Mesendoderm (in vitro differentiated cells): ENCODE measurements at regions not wholly inside any gene's neighbourhood (a gene's known extent, or its start where the extent isn't known, plus 50 kb on each side); places are given as distances from the start of the nearest gene placed in this dataset.

Experiments used
- DNase-seq: peaks from one replicate; pipeline ENCODE4 v3.0.0; 2013
- H2AK5ac ChIP-seq: 2 replicates; pipeline ENCODE4 v1.6.1; 2013; ENCODE audit warnings: low read length, inconsistent platforms
- H2BK120ac ChIP-seq: 2 replicates; pipeline ENCODE4 v1.6.1; 2013; ENCODE audit warnings: low read depth, mild to moderate bottlenecking, low read length, moderate library complexity, mixed read lengths
- H2BK15ac ChIP-seq: replicated peaks from 2 replicates; pipeline ENCODE4 v1.6.1; 2013; ENCODE audit warnings: low read depth, mild to moderate bottlenecking, moderate library complexity
- H2BK5ac ChIP-seq: 2 replicates; pipeline ENCODE4 v1.6.1; 2013; ENCODE audit warnings: low read length, inconsistent platforms
- H3K18ac ChIP-seq: 2 replicates; pipeline ENCODE4 v1.6.1; 2013; ENCODE audit warnings: mild to moderate bottlenecking, low read length, mixed read lengths
- H3K23ac ChIP-seq: one replicate; pipeline ENCODE4 v1.6.1; 2013; ENCODE audit warnings: low read length
- H3K27ac ChIP-seq: 2 replicates; pipeline ENCODE4 v1.5.1; 2013; ENCODE audit warnings: low read depth, mild to moderate bottlenecking, inconsistent platforms, low read length, moderate library complexity
- H3K27me3 ChIP-seq: 2 replicates; pipeline ENCODE4 v1.6.1; 2013; ENCODE audit warnings: low read length, control low read depth, mild to moderate bottlenecking, inconsistent platforms; ENCODE audit not compliant: insufficient read depth, poor library complexity
- H3K36me3 ChIP-seq: 2 replicates; pipeline ENCODE4 v1.6.1; 2013; ENCODE audit warnings: low read length, inconsistent platforms; ENCODE audit not compliant: control insufficient read depth, insufficient read depth
- H3K4ac ChIP-seq: one replicate; pipeline ENCODE4 v1.6.1; 2013; ENCODE audit warnings: low read depth, mild to moderate bottlenecking, low read length, moderate library complexity
- H3K4me1 ChIP-seq: 2 replicates; pipeline ENCODE4 v1.6.1; 2013; ENCODE audit warnings: low read depth, low read length, inconsistent platforms; ENCODE audit not compliant: control insufficient read depth
- H3K4me2 ChIP-seq: 2 replicates; pipeline ENCODE4 v1.6.1; 2013; ENCODE audit warnings: low read length
- H3K4me3 ChIP-seq: 2 replicates; pipeline ENCODE4 v1.5.1; 2013; ENCODE audit warnings: mild to moderate bottlenecking, low read length
- H3K56ac ChIP-seq: one replicate; pipeline ENCODE4 v1.6.1; 2013; ENCODE audit warnings: low read length
- H3K79me1 ChIP-seq: 2 replicates; pipeline ENCODE4 v1.6.1; 2013; ENCODE audit warnings: low read length, inconsistent platforms
- H3K79me2 ChIP-seq: 2 replicates; pipeline ENCODE4 v1.6.1; 2013; ENCODE audit warnings: mild to moderate bottlenecking, low read length; ENCODE audit not compliant: control insufficient read depth, insufficient read depth
- H3K9ac ChIP-seq: 2 replicates; pipeline ENCODE4 v1.6.1; 2013; ENCODE audit warnings: low read length, inconsistent platforms
- H4K5ac ChIP-seq: one replicate; pipeline ENCODE4 v1.6.1; 2013; ENCODE audit warnings: low read length
- H4K8ac ChIP-seq: one replicate; pipeline ENCODE4 v1.6.1; 2013; ENCODE audit warnings: low read depth, mild to moderate bottlenecking, control low read depth, low read length, moderate library complexity
- WGBS: extraction: QIAGEN DNeasy Blood & Tissue Kit; methylation state at CpG from one replicate; pipeline ENCODE4 v1.1.7; 2013; ENCODE audit warnings: low lambda C conversion rate, missing lambda C conversion rate; ENCODE audit not compliant: insufficient coverage; ENCODE audit errors: extremely low coverage; 5-methylcytosine and 5-hydroxymethylcytosine counted together

GRCh38 chrX:10707773-10708172 is 87.4 kb upstream of the MID1 start:
- H4K8ac ChIP-seq = no peak overlapping the region

GRCh38 chrX:10709276-10709675 is 88.9 kb upstream of the MID1 start:
- no peak overlapping the region for H3K4ac ChIP-seq
- no peak overlapping the region for H3K27ac ChIP-seq
- no peak overlapping the region for H2BK5ac ChIP-seq
- DNase-seq = no peak
- H4K8ac ChIP-seq = no peak overlapping the region
- H2BK15ac ChIP-seq = no peak overlapping the region
- H3K4me1 ChIP-seq = no peaks in the 10 kb centered on the region
- no peak overlapping the region for H2AK5ac ChIP-seq
- no peaks in the 10 kb centered on the region for H3K79me2 ChIP-seq
- no CpG with 5 or more reads among the region's 4 CpGs for WGBS
- no peak overlapping the region for H3K18ac ChIP-seq
- no peak overlapping the region for H3K9ac ChIP-seq
- no peak overlapping the region for H3K4me2 ChIP-seq
- H3K79me1 ChIP-seq = no peaks in the 10 kb centered on the region
- no peak overlapping the region for H3K23ac ChIP-seq
- H3K36me3 ChIP-seq = no peaks in the 10 kb centered on the region
- H4K5ac ChIP-seq = no peak overlapping the region
- H3K27me3 ChIP-seq = no peaks in the 10 kb centered on the region
- H3K4me3 ChIP-seq = no peak overlapping the region
- H2BK120ac ChIP-seq = no peak overlapping the region
- no peak overlapping the region for H3K56ac ChIP-seq

More at GRCh38 chrX:10707773-10708172, 87.4 kb upstream of the MID1 start:
- Histone ChIP-seq H2AK5ac (no peak overlapping the region), H3K79me1 (no peaks in the 10 kb centered on the region), H3K27ac (no peak overlapping the region), H3K56ac (no peak overlapping the region), H3K23ac (no peak overlapping the region), H3K4me3 (no peak overlapping the region), H2BK5ac (no peak overlapping the region), H3K9ac (no peak overlapping the region), H2BK120ac (no peak overlapping the region), H2BK15ac (no peak overlapping the region), H4K5ac (no peak overlapping the region), H3K4ac (no peak overlapping the region), H3K18ac (no peak overlapping the region), H3K4me1 (no peaks in the 10 kb centered on the region), H3K27me3 (no peaks in the 10 kb centered on the region), H3K36me3 (no peaks in the 10 kb centered on the region), H3K4me2 (no peak overlapping the region), H3K79me2 (no peaks in the 10 kb centered on the region)
- no peak for DNase-seq
- no CpG with 5 or more reads among the region's 2 CpGs for WGBS

- DNase-seq = no peak
- no CpG with 5 or more reads among the region's 5 CpGs for WGBS
- no peak overlapping the region for H3K9ac ChIP-seq
These were observed 94.1 kb upstream of the MID1 start for GRCh38 chrX:10714531-10714930.

GRCh38 chrX:10722851-10723250 is 102.5 kb upstream of the MID1 start:
- H2AK5ac ChIP-seq = no peak overlapping the region
- no peak overlapping the region for H3K4me3 ChIP-seq
- no peak overlapping the region for H2BK120ac ChIP-seq
- no peaks in the 10 kb centered on the region for H3K79me2 ChIP-seq
- no peak overlapping the region for H4K5ac ChIP-seq
- no peak overlapping the region for H3K4ac ChIP-seq
- peak; percentile 61 for DNase-seq
- H3K79me1 ChIP-seq = no peaks in the 10 kb centered on the region
- H3K27me3 ChIP-seq = no peaks in the 10 kb centered on the region
- no peak overlapping the region for H2BK5ac ChIP-seq
- no peak overlapping the region for H3K9ac ChIP-seq
- no peak overlapping the region for H2BK15ac ChIP-seq
- H3K23ac ChIP-seq = no peak overlapping the region
- H3K4me1 ChIP-seq = no peaks in the 10 kb centered on the region
- no peak overlapping the region for H3K27ac ChIP-seq
- no peak overlapping the region for H3K4me2 ChIP-seq
- no peak overlapping the region for H3K56ac ChIP-seq
- no CpG with 5 or more reads among the region's 4 CpGs for WGBS
- H3K36me3 ChIP-seq = no peaks in the 10 kb centered on the region
- H4K8ac ChIP-seq = no peak overlapping the region
- no peak overlapping the region for H3K18ac ChIP-seq

More at GRCh38 chrX:10714531-10714930, 94.1 kb upstream of the MID1 start:
- no peak overlapping the region for H2BK120ac ChIP-seq
- no peak overlapping the region for H3K4me3 ChIP-seq
- no peaks in the 10 kb centered on the region for H3K36me3 ChIP-seq
- no peak overlapping the region for H3K27ac ChIP-seq
- no peak overlapping the region for H3K23ac ChIP-seq
- no peak overlapping the region for H2BK15ac ChIP-seq
- no peak overlapping the region for H3K4ac ChIP-seq
- no peaks in the 10 kb centered on the region for H3K27me3 ChIP-seq
- H3K4me1 ChIP-seq = no peaks in the 10 kb centered on the region
- H2AK5ac ChIP-seq = no peak overlapping the region
- H2BK5ac ChIP-seq = no peak overlapping the region
- no peaks in the 10 kb centered on the region for H3K79me2 ChIP-seq
- no peak overlapping the region for H4K8ac ChIP-seq
- H3K4me2 ChIP-seq = no peak overlapping the region
- H3K18ac ChIP-seq = no peak overlapping the region
- H4K5ac ChIP-seq = no peak overlapping the region
- no peak overlapping the region for H3K56ac ChIP-seq
- no peaks in the 10 kb centered on the region for H3K79me1 ChIP-seq

GRCh38 chrX:10725071-10725470 is 104.7 kb upstream of the MID1 start:
- Histone ChIP-seq H3K18ac (no peak overlapping the region), H3K4ac (no peak overlapping the region), H3K36me3 (no peaks in the 10 kb centered on the region), H3K27me3 (no peaks in the 10 kb centered on the region), H3K9ac (no peak overlapping the region), H3K79me1 (no peaks in the 10 kb centered on the region), H2BK15ac (no peak overlapping the region), H4K8ac (no peak overlapping the region), H3K27ac (no peak overlapping the region), H3K4me2 (no peak overlapping the region), H3K4me3 (no peak overlapping the region), H3K56ac (no peak overlapping the region), H2BK120ac (no peak overlapping the region), H3K23ac (no peak overlapping the region), H2BK5ac (no peak overlapping the region), H3K4me1 (no peaks in the 10 kb centered on the region), H2AK5ac (no peak overlapping the region), H3K79me2 (no peaks in the 10 kb centered on the region), H4K5ac (no peak overlapping the region)
- DNase-seq = peak; percentile 28
- no CpG with 5 or more reads among the region's 3 CpGs for WGBS

GRCh38 chrX:10726647-10727046 is 106.3 kb upstream of the MID1 start:
- no peak overlapping the region for H2BK120ac ChIP-seq
- no peaks in the 10 kb centered on the region for H3K79me1 ChIP-seq
- no peak overlapping the region for H4K5ac ChIP-seq
- H3K23ac ChIP-seq = no peak overlapping the region
- H4K8ac ChIP-seq = no peak overlapping the region
- H3K79me2 ChIP-seq = no peaks in the 10 kb centered on the region
- no peaks in the 10 kb centered on the region for H3K27me3 ChIP-seq
- no peak overlapping the region for H2BK5ac ChIP-seq
- H3K9ac ChIP-seq = no peak overlapping the region
- no peaks in the 10 kb centered on the region for H3K4me1 ChIP-seq
- no peak overlapping the region for H2BK15ac ChIP-seq
- no peak overlapping the region for H3K4ac ChIP-seq
- no peak for DNase-seq
- no peak overlapping the region for H3K56ac ChIP-seq
- no CpG with 5 or more reads among the region's 3 CpGs for WGBS
- no peak overlapping the region for H3K4me2 ChIP-seq
- no peaks in the 10 kb centered on the region for H3K36me3 ChIP-seq
- H3K4me3 ChIP-seq = no peak overlapping the region
- H2AK5ac ChIP-seq = no peak overlapping the region
- H3K18ac ChIP-seq = no peak overlapping the region
- H3K27ac ChIP-seq = no peak overlapping the region
